Ishikawa (cell line): ENCODE measurements at regions not wholly inside any gene's neighbourhood (a gene's known extent, or its start where the extent isn't known, plus 50 kb on each side); places are given as distances from the start of the nearest gene placed in this dataset.

Experiments
- EGR1 ChIP-seq: IDR thresholded peaks from 2 replicates; pipeline ENCODE4 v1.6.1; 2012
- EP300 ChIP-seq: IDR thresholded peaks from 2 replicates; pipeline ENCODE4 v1.6.1; 2012; ENCODE audit warnings: borderline replicate concordance
- FOXM1 ChIP-seq: IDR thresholded peaks from 2 replicates; pipeline ENCODE4 v1.6.1; 2012; ENCODE audit warnings: low read depth, borderline replicate concordance
- NFIC ChIP-seq: IDR thresholded peaks from 2 replicates; pipeline ENCODE4 v1.6.1; 2012
- RAD21 ChIP-seq: IDR thresholded peaks from 2 replicates; pipeline ENCODE4 v1.6.1; 2012; ENCODE audit warnings: low read depth
- TAF1 ChIP-seq: IDR thresholded peaks from 2 replicates; pipeline ENCODE4 v1.6.1; 2012; ENCODE audit warnings: low read depth, mild to moderate bottlenecking
- TCF12 ChIP-seq: IDR thresholded peaks from 2 replicates; pipeline ENCODE4 v1.6.1; 2012; ENCODE audit warnings: low read depth
- TEAD4 ChIP-seq: IDR thresholded peaks from 2 replicates; pipeline ENCODE4 v1.6.1; 2012
- TF ChIP-seq, protein P1 (sequence below): IDR thresholded peaks from 2 replicates; pipeline ENCODE4 v1.6.1; 2012
- TF ChIP-seq, protein P2 (sequence below): IDR thresholded peaks from 2 replicates; pipeline ENCODE4 v1.6.1; 2012; ENCODE audit warnings: low read depth, mild to moderate bottlenecking

GRCh38 chr3:20878691-20879090 is 692.7 kb upstream of the SGO1 start:
- TF ChIP-seq TCF12 (no peak), RAD21 (no peak), TEAD4 (no peak), EGR1 (no peak), NFIC (no peak), EP300 (no peak), FOXM1 (no peak), TAF1 (no peak)
- TF ChIP-seq, protein P1, sequence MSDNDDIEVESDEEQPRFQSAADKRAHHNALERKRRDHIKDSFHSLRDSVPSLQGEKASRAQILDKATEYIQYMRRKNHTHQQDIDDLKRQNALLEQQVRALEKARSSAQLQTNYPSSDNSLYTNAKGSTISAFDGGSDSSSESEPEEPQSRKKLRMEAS, result no peak
- TF ChIP-seq, protein P2, sequence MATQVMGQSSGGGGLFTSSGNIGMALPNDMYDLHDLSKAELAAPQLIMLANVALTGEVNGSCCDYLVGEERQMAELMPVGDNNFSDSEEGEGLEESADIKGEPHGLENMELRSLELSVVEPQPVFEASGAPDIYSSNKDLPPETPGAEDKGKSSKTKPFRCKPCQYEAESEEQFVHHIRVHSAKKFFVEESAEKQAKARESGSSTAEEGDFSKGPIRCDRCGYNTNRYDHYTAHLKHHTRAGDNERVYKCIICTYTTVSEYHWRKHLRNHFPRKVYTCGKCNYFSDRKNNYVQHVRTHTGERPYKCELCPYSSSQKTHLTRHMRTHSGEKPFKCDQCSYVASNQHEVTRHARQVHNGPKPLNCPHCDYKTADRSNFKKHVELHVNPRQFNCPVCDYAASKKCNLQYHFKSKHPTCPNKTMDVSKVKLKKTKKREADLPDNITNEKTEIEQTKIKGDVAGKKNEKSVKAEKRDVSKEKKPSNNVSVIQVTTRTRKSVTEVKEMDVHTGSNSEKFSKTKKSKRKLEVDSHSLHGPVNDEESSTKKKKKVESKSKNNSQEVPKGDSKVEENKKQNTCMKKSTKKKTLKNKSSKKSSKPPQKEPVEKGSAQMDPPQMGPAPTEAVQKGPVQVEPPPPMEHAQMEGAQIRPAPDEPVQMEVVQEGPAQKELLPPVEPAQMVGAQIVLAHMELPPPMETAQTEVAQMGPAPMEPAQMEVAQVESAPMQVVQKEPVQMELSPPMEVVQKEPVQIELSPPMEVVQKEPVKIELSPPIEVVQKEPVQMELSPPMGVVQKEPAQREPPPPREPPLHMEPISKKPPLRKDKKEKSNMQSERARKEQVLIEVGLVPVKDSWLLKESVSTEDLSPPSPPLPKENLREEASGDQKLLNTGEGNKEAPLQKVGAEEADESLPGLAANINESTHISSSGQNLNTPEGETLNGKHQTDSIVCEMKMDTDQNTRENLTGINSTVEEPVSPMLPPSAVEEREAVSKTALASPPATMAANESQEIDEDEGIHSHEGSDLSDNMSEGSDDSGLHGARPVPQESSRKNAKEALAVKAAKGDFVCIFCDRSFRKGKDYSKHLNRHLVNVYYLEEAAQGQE, result no peak
